OCI-LY3 (cell line): ENCODE measurements at regions not wholly inside any gene's neighbourhood (a gene's known extent, or its start where the extent isn't known, plus 50 kb on each side); places are given as distances from the start of the nearest gene placed in this dataset.

Source experiments
- H2AFZ ChIP-seq: fragments of 200-600, 300-600 bp; shearing (Covaris generic); 2 replicates; pipeline ENCODE4 v1.6.0; 2014; ENCODE audit warnings: antibody characterized with exemption, low read depth, low read length
- H3K27ac ChIP-seq: fragments of 200-600, 300-600 bp; sonication (generic); 2 replicates; pipeline ENCODE4 v1.5.1; 2014; ENCODE audit warnings: mild to moderate bottlenecking, low read length, moderate library complexity, mixed read lengths
- H3K27me3 ChIP-seq: fragments of 200-600, 300-600 bp; sonication (generic); 2 replicates; pipeline ENCODE4 v1.6.1; 2014; ENCODE audit warnings: low read depth, low read length, mixed read lengths
- H3K36me3 ChIP-seq: fragments of 200-600, 300-600 bp; sonication (generic); replicated peaks from 2 replicates; pipeline ENCODE3; 2014; ENCODE audit warnings: low read depth, low read length, mixed read lengths
- H3K4me1 ChIP-seq: fragments of 300-600, 200-600 bp; sonication (generic); 2 replicates; pipeline ENCODE4 v1.6.1; 2014; ENCODE audit warnings: low read length, mixed read lengths
- H3K4me2 ChIP-seq: fragments of 200-600, 300-600 bp; sonication (generic); 2 replicates; pipeline ENCODE4 v1.6.1; 2014; ENCODE audit warnings: low read length, mixed read lengths
- H3K4me3 ChIP-seq: fragments of 300-600, 200-600 bp; sonication (generic); 2 replicates; pipeline ENCODE4 v1.5.1; 2014; ENCODE audit warnings: antibody characterized with exemption, mild to moderate bottlenecking, low read length, moderate library complexity
- H3K79me2 ChIP-seq: fragments of 300-600, 200-600 bp; shearing (Covaris generic); 2 replicates; pipeline ENCODE4 v1.6.1; 2014; ENCODE audit warnings: mild to moderate bottlenecking, low read length, mixed read lengths
- H3K9ac ChIP-seq: fragments of 300-600, 200-600 bp; shearing (Covaris generic); 2 replicates; pipeline ENCODE4 v1.6.0; 2014; ENCODE audit warnings: mild to moderate bottlenecking, low read length, moderate library complexity
- H3K9me3 ChIP-seq: fragments of 200-600, 300-600 bp; shearing (Covaris generic); 2 replicates; pipeline ENCODE4 v1.6.1; 2014; ENCODE audit warnings: low read length, mixed read lengths; ENCODE audit not compliant: insufficient read depth
- H4K20me1 ChIP-seq: fragments of 200-600, 300-600 bp; sonication (generic); 2 replicates; pipeline ENCODE4 v1.6.1; 2016; ENCODE audit warnings: low read length, mixed read lengths; ENCODE audit not compliant: insufficient read depth
- EZH2phosphoT487 ChIP-seq: fragments of 200-600 bp; shearing (Covaris generic); IDR thresholded peaks from 2 replicates; pipeline ENCODE4 v1.6.1; 2018; ENCODE audit warnings: antibody characterized with exemption, mixed run types, low read depth
- TF ChIP-seq, protein P1 (sequence below): fragments of 200-600, 300-600 bp; sonication (generic); IDR thresholded peaks from 2 replicates; pipeline ENCODE4 v1.5.1; 2014; ENCODE audit warnings: antibody characterized with exemption, low read length, low read depth

DNA sequence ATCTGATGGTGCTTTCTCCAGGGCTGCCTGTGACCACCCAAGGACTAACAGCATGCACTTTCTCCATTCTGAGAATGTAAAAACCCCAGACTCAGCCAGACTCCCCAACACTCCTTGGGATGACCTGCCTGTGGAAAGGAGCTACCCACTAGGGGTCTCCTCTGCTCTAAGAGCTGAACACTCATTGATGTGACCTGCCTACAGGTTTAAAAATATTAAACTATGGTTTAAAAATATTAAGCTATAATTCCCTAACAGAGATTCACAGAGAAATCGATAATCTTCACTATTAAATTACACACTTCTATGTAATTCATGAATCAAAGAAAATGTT is 696.2 kb upstream of the SLITRK5 start:
- no peaks in the 10 kb centered on the region for H3K9me3 ChIP-seq
- H3K4me3 ChIP-seq, result no peak overlapping the region
- no peaks in the 10 kb centered on the region for H3K79me2 ChIP-seq
- 0 out of 2 replicates have a peak overlapping the region, but pooled peaks have one; percentile 29 for H2AFZ ChIP-seq
- no peak overlapping the region for H3K4me2 ChIP-seq
- H3K4me1 ChIP-seq, result peaks cover 13% of the 10 kb centered on the region
- no peaks in the 10 kb centered on the region for H3K36me3 ChIP-seq
- TF ChIP-seq, protein P1, sequence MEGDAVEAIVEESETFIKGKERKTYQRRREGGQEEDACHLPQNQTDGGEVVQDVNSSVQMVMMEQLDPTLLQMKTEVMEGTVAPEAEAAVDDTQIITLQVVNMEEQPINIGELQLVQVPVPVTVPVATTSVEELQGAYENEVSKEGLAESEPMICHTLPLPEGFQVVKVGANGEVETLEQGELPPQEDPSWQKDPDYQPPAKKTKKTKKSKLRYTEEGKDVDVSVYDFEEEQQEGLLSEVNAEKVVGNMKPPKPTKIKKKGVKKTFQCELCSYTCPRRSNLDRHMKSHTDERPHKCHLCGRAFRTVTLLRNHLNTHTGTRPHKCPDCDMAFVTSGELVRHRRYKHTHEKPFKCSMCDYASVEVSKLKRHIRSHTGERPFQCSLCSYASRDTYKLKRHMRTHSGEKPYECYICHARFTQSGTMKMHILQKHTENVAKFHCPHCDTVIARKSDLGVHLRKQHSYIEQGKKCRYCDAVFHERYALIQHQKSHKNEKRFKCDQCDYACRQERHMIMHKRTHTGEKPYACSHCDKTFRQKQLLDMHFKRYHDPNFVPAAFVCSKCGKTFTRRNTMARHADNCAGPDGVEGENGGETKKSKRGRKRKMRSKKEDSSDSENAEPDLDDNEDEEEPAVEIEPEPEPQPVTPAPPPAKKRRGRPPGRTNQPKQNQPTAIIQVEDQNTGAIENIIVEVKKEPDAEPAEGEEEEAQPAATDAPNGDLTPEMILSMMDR, result peak; percentile 48
- TF ChIP-seq EZH2phosphoT487, result no peak
- H3K9ac ChIP-seq, result no peak overlapping the region
- no peaks in the 10 kb centered on the region for H3K27me3 ChIP-seq
- H4K20me1 ChIP-seq, result no peaks in the 10 kb centered on the region
- H3K27ac ChIP-seq, result no peak overlapping the region

DNA sequence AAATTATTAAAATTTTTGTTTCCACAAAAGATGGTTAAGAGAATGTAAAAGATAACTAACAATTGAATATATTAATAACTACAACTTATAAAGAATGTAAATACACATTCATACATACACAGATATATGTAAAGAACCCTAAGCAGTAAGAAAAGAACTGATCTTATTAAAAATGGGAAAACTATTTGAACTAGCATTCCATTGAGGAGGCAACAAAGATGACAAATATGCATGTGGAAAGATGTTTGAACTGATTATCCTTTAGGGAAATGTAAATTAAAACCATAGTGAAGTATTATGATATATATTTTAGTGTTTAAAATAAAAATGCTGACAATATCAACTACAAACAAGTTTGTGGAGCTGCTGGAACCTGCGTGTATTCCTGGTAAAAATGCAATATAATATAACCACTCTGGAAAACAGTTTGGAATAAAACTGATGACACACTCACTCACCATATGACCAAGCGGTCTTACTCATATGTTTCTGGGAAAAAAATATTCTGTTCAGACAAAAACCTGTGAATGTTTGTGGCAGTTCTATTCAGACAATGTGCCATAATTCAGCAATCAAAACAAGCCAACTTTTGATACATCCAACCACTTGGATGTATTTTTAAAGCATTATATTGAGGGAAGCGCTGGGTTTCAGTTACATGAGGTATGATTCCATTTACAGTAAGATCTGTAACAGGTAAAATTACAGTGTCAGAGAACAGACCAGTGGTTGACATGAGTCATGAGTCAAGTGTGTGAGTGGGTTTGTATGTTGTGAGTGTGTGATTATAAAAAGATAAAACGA is 694.4 kb upstream of the SLITRK5 start:
- Histone ChIP-seq H3K79me2 (no peaks in the 10 kb centered on the region), H3K36me3 (no peaks in the 10 kb centered on the region), H3K4me3 (no peak overlapping the region), H3K4me1 (peaks cover 13% of the 10 kb centered on the region), H3K9me3 (no peaks in the 10 kb centered on the region), H4K20me1 (no peaks in the 10 kb centered on the region), H3K27me3 (no peaks in the 10 kb centered on the region), H2AFZ (no peak overlapping the region), H3K27ac (no peak overlapping the region), H3K9ac (no peak overlapping the region), H3K4me2 (no peak overlapping the region)
- TF ChIP-seq EZH2phosphoT487, result no peak
- TF ChIP-seq, protein P1, result no peak

DNA sequence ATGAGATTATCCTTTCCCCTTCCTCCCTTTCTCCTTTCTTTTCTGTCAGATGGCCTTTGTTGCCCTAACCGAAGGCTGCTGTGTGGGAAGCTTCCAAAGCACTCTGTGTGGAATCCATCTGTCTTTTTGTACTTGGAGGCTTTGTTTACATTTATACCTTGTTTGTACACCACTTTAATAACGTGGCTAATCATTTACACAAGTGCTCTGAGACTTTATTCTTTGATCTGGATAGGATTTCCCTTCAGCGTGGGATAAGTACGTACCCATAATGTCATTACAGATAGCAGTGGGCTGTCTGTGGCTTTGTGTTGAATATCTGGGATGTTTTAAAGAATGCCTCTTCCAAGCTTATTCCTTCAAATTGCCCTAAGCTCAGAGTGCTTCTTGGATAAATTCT is 684.7 kb upstream of the SLITRK5 start:
- TF ChIP-seq EZH2phosphoT487, result no peak
- TF ChIP-seq, protein P1, result no peak
- H3K4me2 ChIP-seq, result no peak overlapping the region
- H2AFZ ChIP-seq, result no peak overlapping the region; the same call in 1 of the 2 replicates

DNA sequence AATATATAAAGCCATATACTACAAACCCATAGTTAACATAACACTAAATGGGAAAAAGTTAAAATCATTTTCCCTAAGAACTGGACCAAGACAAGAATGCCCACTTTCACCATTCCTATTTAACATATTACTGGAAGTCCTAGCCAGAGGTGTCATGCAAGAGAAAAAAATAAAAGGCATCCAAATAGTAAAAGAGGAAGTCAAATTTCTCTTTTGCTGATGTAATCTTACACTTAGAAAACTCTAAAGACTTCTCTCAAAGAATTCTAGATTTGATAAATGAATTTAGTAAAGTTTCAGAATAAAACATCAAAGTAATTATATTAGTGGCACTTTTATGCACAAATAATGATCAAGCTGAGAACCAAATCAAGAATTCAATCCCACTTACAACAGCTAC is 678.9 kb upstream of the SLITRK5 start:
- no peak for TF ChIP-seq EZH2phosphoT487
- TF ChIP-seq, protein P1, result no peak
- H3K4me1 ChIP-seq, result no peaks in the 10 kb centered on the region
- H3K27ac ChIP-seq, result no peak overlapping the region
- no peak overlapping the region for H3K4me3 ChIP-seq
- H3K9ac ChIP-seq, result no peak overlapping the region
- no peak overlapping the region for H3K4me2 ChIP-seq
- no peaks in the 10 kb centered on the region for H3K27me3 ChIP-seq
- no peaks in the 10 kb centered on the region for H3K79me2 ChIP-seq
- no peaks in the 10 kb centered on the region for H3K36me3 ChIP-seq
- H4K20me1 ChIP-seq, result no peaks in the 10 kb centered on the region
- H3K9me3 ChIP-seq, result no peaks in the 10 kb centered on the region
- H2AFZ ChIP-seq, result no peak overlapping the region

More for the DNA sequence above, 684.7 kb upstream of the SLITRK5 start:
- Histone ChIP-seq H3K36me3 (no peaks in the 10 kb centered on the region), H3K9ac (no peak overlapping the region), H3K4me1 (no peaks in the 10 kb centered on the region), H3K79me2 (no peaks in the 10 kb centered on the region), H3K9me3 (no peaks in the 10 kb centered on the region), H3K27me3 (no peaks in the 10 kb centered on the region), H3K27ac (no peak overlapping the region), H4K20me1 (no peaks in the 10 kb centered on the region), H3K4me3 (no peak overlapping the region)
